ENCODE measurements at regions not wholly inside any gene's neighbourhood (a gene's known extent, or its start where the extent isn't known, plus 50 kb on each side); places are given as distances from the start of the nearest gene placed in this dataset.

DNA sequence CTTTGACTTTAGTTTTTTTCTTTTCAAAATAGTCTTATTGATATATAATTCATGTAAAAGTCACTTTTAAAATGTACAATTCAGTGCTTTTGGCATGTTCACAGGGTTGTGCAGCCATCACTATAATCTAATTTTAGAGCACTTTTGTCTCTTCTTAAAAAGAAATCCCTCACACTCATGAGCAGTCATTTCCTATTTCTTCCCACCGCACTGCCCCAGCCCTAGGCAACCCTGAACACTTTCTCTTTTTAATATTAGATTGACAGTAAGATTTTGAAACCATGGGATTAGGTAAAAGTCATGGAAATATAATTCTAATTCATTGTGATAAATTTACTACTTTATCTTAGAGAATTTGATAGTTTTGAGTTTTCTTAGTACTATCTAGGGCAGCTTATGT, 309.4 kb downstream of the UTRN start:
- TF ChIP-seq, protein P1, sequence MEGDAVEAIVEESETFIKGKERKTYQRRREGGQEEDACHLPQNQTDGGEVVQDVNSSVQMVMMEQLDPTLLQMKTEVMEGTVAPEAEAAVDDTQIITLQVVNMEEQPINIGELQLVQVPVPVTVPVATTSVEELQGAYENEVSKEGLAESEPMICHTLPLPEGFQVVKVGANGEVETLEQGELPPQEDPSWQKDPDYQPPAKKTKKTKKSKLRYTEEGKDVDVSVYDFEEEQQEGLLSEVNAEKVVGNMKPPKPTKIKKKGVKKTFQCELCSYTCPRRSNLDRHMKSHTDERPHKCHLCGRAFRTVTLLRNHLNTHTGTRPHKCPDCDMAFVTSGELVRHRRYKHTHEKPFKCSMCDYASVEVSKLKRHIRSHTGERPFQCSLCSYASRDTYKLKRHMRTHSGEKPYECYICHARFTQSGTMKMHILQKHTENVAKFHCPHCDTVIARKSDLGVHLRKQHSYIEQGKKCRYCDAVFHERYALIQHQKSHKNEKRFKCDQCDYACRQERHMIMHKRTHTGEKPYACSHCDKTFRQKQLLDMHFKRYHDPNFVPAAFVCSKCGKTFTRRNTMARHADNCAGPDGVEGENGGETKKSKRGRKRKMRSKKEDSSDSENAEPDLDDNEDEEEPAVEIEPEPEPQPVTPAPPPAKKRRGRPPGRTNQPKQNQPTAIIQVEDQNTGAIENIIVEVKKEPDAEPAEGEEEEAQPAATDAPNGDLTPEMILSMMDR (IDR thresholded peaks at IDR 0.05), result no peak
- TF ChIP-seq POLR2AphosphoS5 (IDR thresholded peaks at IDR 0.05) (no peak), POLR2A (IDR thresholded peaks at IDR 0.05) (no peak), EP300 (IDR thresholded peaks at IDR 0.05) (no peak)
